OCI-LY7 (cell line): ENCODE measurements at regions not wholly inside any gene's neighbourhood (a gene's known extent, or its start where the extent isn't known, plus 50 kb on each side); places are given as distances from the start of the nearest gene placed in this dataset.

Experiments
- CTCF ChIP-seq: fragments of 200-600 bp; sonication (generic); conservative IDR thresholded peaks from 2 replicates; pipeline ENCODE4 v1.5.1; 2014; ENCODE audit warnings: mild to moderate bottlenecking, antibody characterized with exemption, low read length, moderate library complexity, mixed read lengths
- EZH2phosphoT487 ChIP-seq: fragments of 200-600 bp; sonication (generic); IDR thresholded peaks from 2 replicates; pipeline ENCODE4 v1.6.1; 2018; ENCODE audit warnings: low read depth, borderline replicate concordance, mild to moderate bottlenecking, mixed run types, antibody characterized with exemption, low read length, moderate library complexity, mixed read lengths

GRCh38 chr1:47630346-47630745 is 192.5 kb downstream of the FOXD2 start:
- TF ChIP-seq CTCF (no peak), EZH2phosphoT487 (no peak)
